ENCODE measurements at regions not wholly inside any gene's neighbourhood (a gene's known extent, or its start where the extent isn't known, plus 50 kb on each side); places are given as distances from the start of the nearest gene placed in this dataset.

GRCh38 chr16:80023865-80024264 is 423.3 kb upstream of the MAF start:
- ChIA-PET POLR2A (interaction anchor here (0.7 kb wide), 1 partner anchor 16 kb away, joined by 3 read pairs; no protein-coding TSS in a partner anchor), CTCF (interaction anchor here (0.7 kb wide), 1 partner anchor 335 kb away, joined by 3 read pairs; no protein-coding TSS in a partner anchor)
- TF ChIP-seq CTCF (IDR thresholded peaks at IDR 0.05; ENCODE audit: unreplicated experiment) = no peak
- intact Hi-C loops (cut with micrococcal nuclease) = no loop called here
- Mint-ChIP-seq H3K27me3 (ENCODE audit: insufficient read depth, unreplicated experiment) (no peaks in the 10 kb centered on the region), H3K36me3 (ENCODE audit: insufficient read depth, unreplicated experiment) (no peaks in the 10 kb centered on the region), H3K9me3 (ENCODE audit: unreplicated experiment) (no peaks in the 10 kb centered on the region), H3K4me3 (ENCODE audit: unreplicated experiment) (no peak overlapping the region), H3K27ac (ENCODE audit: low read depth, unreplicated experiment) (peak overlapping the region; percentile 70), H3K4me1 (ENCODE audit: insufficient read depth, unreplicated experiment) (peaks cover 29% of the 10 kb centered on the region)
- BruUV-seq (replicated peaks) = no TSS peak
- DNase-seq (ENCODE audit: unreplicated experiment) = peak; percentile 16

- ChIA-PET POLR2A (interaction anchor here (0.7 kb wide), 1 partner anchor 963 kb away, joined by 3 read pairs; no protein-coding TSS in a partner anchor), CTCF (interaction anchor here (0.6 to 1.0 kb wide), 2 partner anchors 14 to 1071 kb away, joined by 3 read pairs; no protein-coding TSS in a partner anchor)
- TF ChIP-seq CTCF (IDR thresholded peaks at IDR 0.05; ENCODE audit: unreplicated experiment) = no peak
- Mint-ChIP-seq H3K9me3 (ENCODE audit: unreplicated experiment) (no peaks in the 10 kb centered on the region), H3K4me1 (ENCODE audit: insufficient read depth, unreplicated experiment) (peaks cover 22% of the 10 kb centered on the region), H3K36me3 (ENCODE audit: insufficient read depth, unreplicated experiment) (no peaks in the 10 kb centered on the region), H3K27ac (ENCODE audit: low read depth, unreplicated experiment) (no peak overlapping the region), H3K4me3 (ENCODE audit: unreplicated experiment) (no peak overlapping the region), H3K27me3 (ENCODE audit: insufficient read depth, unreplicated experiment) (no peaks in the 10 kb centered on the region)
- intact Hi-C loops (cut with micrococcal nuclease) = no loop called here
- BruUV-seq (replicated peaks) = no TSS peak
- DNase-seq (ENCODE audit: unreplicated experiment) = no peak
These were observed 418.9 kb upstream of the MAF start for GRCh38 chr16:80019395-80019794.

GRCh38 chr16:80018466-80018865 is 417.9 kb upstream of the MAF start:
- H3K4me3 Mint-ChIP-seq (ENCODE audit: unreplicated experiment) = no peak overlapping the region
- DNase-seq (ENCODE audit: unreplicated experiment) = no peak
- no TSS peak for BruUV-seq (replicated peaks)
- H3K36me3 Mint-ChIP-seq (ENCODE audit: insufficient read depth, unreplicated experiment) = no peaks in the 10 kb centered on the region
- H3K4me1 Mint-ChIP-seq (ENCODE audit: insufficient read depth, unreplicated experiment) = peaks cover 14% of the 10 kb centered on the region
- TF ChIP-seq CTCF (IDR thresholded peaks at IDR 0.05; ENCODE audit: unreplicated experiment) = no peak
- ChIA-PET CTCF (interaction anchor here (1.0 kb wide), 1 partner anchor 13 kb away, joined by 3 read pairs; no protein-coding TSS in a partner anchor), POLR2A (interaction anchor here (0.8 kb wide), 1 partner anchor 9 kb away, joined by 3 read pairs; no protein-coding TSS in a partner anchor)
- intact Hi-C loops (cut with micrococcal nuclease) = no loop called here
- no peaks in the 10 kb centered on the region for H3K9me3 Mint-ChIP-seq (ENCODE audit: unreplicated experiment)
- no peak overlapping the region for H3K27ac Mint-ChIP-seq (ENCODE audit: low read depth, unreplicated experiment)
- H3K27me3 Mint-ChIP-seq (ENCODE audit: insufficient read depth, unreplicated experiment) = no peaks in the 10 kb centered on the region

- H3K4me1 Mint-ChIP-seq (ENCODE audit: insufficient read depth, unreplicated experiment) = peaks cover 11% of the 10 kb centered on the region
- H3K9me3 Mint-ChIP-seq (ENCODE audit: unreplicated experiment) = no peaks in the 10 kb centered on the region
- no peak overlapping the region for H3K4me3 Mint-ChIP-seq (ENCODE audit: unreplicated experiment)
- H3K27ac Mint-ChIP-seq (ENCODE audit: low read depth, unreplicated experiment) = no peak overlapping the region
- intact Hi-C loops (cut with micrococcal nuclease) = no loop called here
- DNase-seq (ENCODE audit: unreplicated experiment) = no peak
- no TSS peak for BruUV-seq (replicated peaks)
- no peaks in the 10 kb centered on the region for H3K27me3 Mint-ChIP-seq (ENCODE audit: insufficient read depth, unreplicated experiment)
- no peak for TF ChIP-seq CTCF (IDR thresholded peaks at IDR 0.05; ENCODE audit: unreplicated experiment)
- CTCF ChIA-PET = no interaction called here
- H3K36me3 Mint-ChIP-seq (ENCODE audit: insufficient read depth, unreplicated experiment) = no peaks in the 10 kb centered on the region
- POLR2A ChIA-PET = interaction anchor here (0.7 to 1.4 kb wide), 2 partner anchors 10 to 1433 kb away, joined by 3 to 7 read pairs; no protein-coding TSS in a partner anchor
These were observed 416.3 kb upstream of the MAF start for GRCh38 chr16:80016731-80017326.

Measured in MCF 10A (cell line).